Naive thymus-derived CD8-positive, alpha-beta T cell (primary cell): ENCODE measurements at regions not wholly inside any gene's neighbourhood (a gene's known extent, or its start where the extent isn't known, plus 50 kb on each side); places are given as distances from the start of the nearest gene placed in this dataset.
"Not testable (repeated sequence)": the region's sequence is repeated elsewhere in the genome, so short reads cannot be mapped to it uniquely, and the experiment has no call there.

Experiments used
- ATAC-seq, 2 donors: fragments of 150-1000 bp; cut with Tn5 transposase in 1 of 2; sonication (Bioruptor Pico), chemical (Tn5 transposase) in 1 of 2; 1 replicate in 1 of 2; 2 replicates in 1 of 2; pipeline ENCODE4 v1.10.0; 2021; ENCODE audit warnings: mild to moderate bottlenecking in 2 of 2, moderate library complexity in 2 of 2
- POLR2A ChIA-PET: fragments of 350-600 bp; sonication (Branson Sonifier 250); formaldehyde crosslinking; loops from one replicate; lab custom pipeline; 2021; ENCODE audit warnings: antibody characterized with exemption; lab: Charles Lee
- DNase-seq, 10 donors: peaks; one replicate each; pipeline versions ENCODE4 v3.0.0 to v3.0.0-alpha.2; 2020 to 2022
- H3K27ac Mint-ChIP-seq, 10 donors: one replicate each; pipeline ENCODE4 v1.8.0; 2020 to 2022; ENCODE audit warnings: mild to moderate bottlenecking in 10 of 10, mixed read lengths in 10 of 10, moderate library complexity in 4 of 10, inconsistent platforms in 1 of 10
- H3K27me3 Mint-ChIP-seq, 5 donors: one replicate each; pipeline ENCODE4 v1.8.0; 2021 to 2022; ENCODE audit warnings: mixed read lengths in 5 of 5
- H3K36me3 Mint-ChIP-seq, 3 donors: one replicate each; pipeline ENCODE4 v1.8.0; 2020 to 2022; ENCODE audit warnings: mixed read lengths in 3 of 3, mild to moderate bottlenecking in 2 of 3, inconsistent platforms in 1 of 3
- H3K4me1 Mint-ChIP-seq, 4 donors: one replicate each; pipeline ENCODE4 v1.8.0; 2021 to 2022; ENCODE audit warnings: mixed read lengths in 4 of 4
- H3K4me3 Mint-ChIP-seq, 10 donors: one replicate each; pipeline ENCODE4 v1.8.0; 2020 to 2022; ENCODE audit warnings: mild to moderate bottlenecking in 10 of 10, mixed read lengths in 10 of 10, moderate library complexity in 6 of 10, inconsistent platforms in 1 of 10
- H3K9me3 Mint-ChIP-seq, 9 donors: one replicate each; pipeline ENCODE4 v1.8.0; 2020 to 2022; ENCODE audit warnings: mixed read lengths in 9 of 9, mild to moderate bottlenecking in 3 of 9, inconsistent platforms in 1 of 9, moderate library complexity in 1 of 9

- ATAC-seq, result no peak
- H3K4me1 Mint-ChIP-seq, result no peaks in the 10 kb centered on the region
Measured at GRCh38 chr12:114562654-114563053, 121.3 kb downstream of the TBX3 start.

GRCh38 chr12:114555451-114555850 is 128.5 kb downstream of the TBX3 start:
- no peaks in the 10 kb centered on the region for H3K36me3 Mint-ChIP-seq
- peaks cover 0 to 3% (median 0%) of the 10 kb centered on the region in 9 donors for H3K9me3 Mint-ChIP-seq
- DNase-seq (no peak), ATAC-seq (no peak)
- no peak overlapping the region for H3K4me3 Mint-ChIP-seq
- POLR2A ChIA-PET, result no interaction called here
- H3K27me3 Mint-ChIP-seq, result peaks cover 0 to 16% (median 5%) of the 10 kb centered on the region in 5 donors
- H3K4me1 Mint-ChIP-seq, result no peaks in the 10 kb centered on the region
- no peak overlapping the region for H3K27ac Mint-ChIP-seq

More at GRCh38 chr12:114562654-114563053, 121.3 kb downstream of the TBX3 start:
- Mint-ChIP-seq H3K36me3 (no peaks in the 10 kb centered on the region), H3K4me3 (no peak overlapping the region), H3K27me3 (peaks cover 0 to 12% (median 5%) of the 10 kb centered on the region in 5 donors), H3K9me3 (peaks cover 0 to 3% (median 0%) of the 10 kb centered on the region in 9 donors), H3K27ac (no peak overlapping the region)
- POLR2A ChIA-PET, result no interaction called here
- no peak for DNase-seq

GRCh38 chr12:114547636-114548035 is 136.3 kb downstream of the TBX3 start:
- H3K36me3 Mint-ChIP-seq, result no peaks in the 10 kb centered on the region
- H3K27ac Mint-ChIP-seq, result no peak overlapping the region
- H3K4me3 Mint-ChIP-seq, result no peak overlapping the region
- H3K4me1 Mint-ChIP-seq, result no peaks in the 10 kb centered on the region
- POLR2A ChIA-PET, result no interaction called here
- no peaks in the 10 kb centered on the region for H3K9me3 Mint-ChIP-seq
- peaks cover 0 to 5% (median 2%) of the 10 kb centered on the region in 5 donors for H3K27me3 Mint-ChIP-seq
- DNase-seq (no peak), ATAC-seq (no peak)

- Mint-ChIP-seq H3K9me3 (peaks cover 0 to 5% (median 0%) of the 10 kb centered on the region in 9 donors), H3K36me3 (no peaks in the 10 kb centered on the region), H3K4me1 (no peaks in the 10 kb centered on the region), H3K27me3 (peaks cover 0 to 12% (median 7%) of the 10 kb centered on the region in 5 donors), H3K27ac (no peak overlapping the region), H3K4me3 (no peak overlapping the region)
- ATAC-seq (no peak), DNase-seq (no peak)
- POLR2A ChIA-PET, result no interaction called here
Measured at GRCh38 chr12:114530417-114530816, 124.5 kb upstream of the TBX5 start.

GRCh38 chr12:114529966-114530365 is 124.0 kb upstream of the TBX5 start:
- H3K27me3 Mint-ChIP-seq, result peaks cover 0 to 12% (median 7%) of the 10 kb centered on the region in 5 donors
- POLR2A ChIA-PET, result no interaction called here
- H3K27ac Mint-ChIP-seq, result no peak overlapping the region
- H3K9me3 Mint-ChIP-seq, result peaks cover 0 to 5% (median 0%) of the 10 kb centered on the region in 9 donors
- H3K4me1 Mint-ChIP-seq, result no peaks in the 10 kb centered on the region
- DNase-seq, result no peak
- ATAC-seq, result no peak
- no peak overlapping the region for H3K4me3 Mint-ChIP-seq
- H3K36me3 Mint-ChIP-seq, result no peaks in the 10 kb centered on the region

- no peak for ATAC-seq
- POLR2A ChIA-PET, result no interaction called here
Measured at GRCh38 chr12:114528766-114529165, 122.8 kb upstream of the TBX5 start.

GRCh38 chr12:114521160-114521559 is 115.2 kb upstream of the TBX5 start:
- DNase-seq, H3K4me3 Mint-ChIP-seq, H3K27ac Mint-ChIP-seq, H3K4me1 Mint-ChIP-seq, H3K36me3 Mint-ChIP-seq, POLR2A ChIA-PET, ATAC-seq, H3K9me3 Mint-ChIP-seq: not testable (repeated sequence)
- peaks cover 0 to 13% (median 4%) of the 10 kb centered on the region in 5 donors for H3K27me3 Mint-ChIP-seq

More at GRCh38 chr12:114528766-114529165, 122.8 kb upstream of the TBX5 start:
- H3K4me3 Mint-ChIP-seq, result no peak overlapping the region
- H3K27me3 Mint-ChIP-seq, result peaks cover 0 to 12% (median 7%) of the 10 kb centered on the region in 5 donors
- H3K36me3 Mint-ChIP-seq, result no peaks in the 10 kb centered on the region
- no peak overlapping the region for H3K27ac Mint-ChIP-seq
- H3K4me1 Mint-ChIP-seq, result no peaks in the 10 kb centered on the region
- no peak for DNase-seq
- H3K9me3 Mint-ChIP-seq, result peaks cover 0 to 5% (median 2%) of the 10 kb centered on the region in 9 donors

- Mint-ChIP-seq H3K4me3 (no peak overlapping the region), H3K4me1 (peaks cover 0 to 2% (median 0%) of the 10 kb centered on the region in 4 donors), H3K27ac (no peak overlapping the region), H3K9me3 (no peaks in the 10 kb centered on the region), H3K36me3 (no peaks in the 10 kb centered on the region), H3K27me3 (peaks cover 3 to 41% (median 10%) of the 10 kb centered on the region in 5 donors)
- POLR2A ChIA-PET, result no interaction called here
- ATAC-seq (no peak), DNase-seq (no peak)
Measured at GRCh38 chr12:114512351-114512750, 106.4 kb upstream of the TBX5 start.

GRCh38 chr12:114508529-114509129 is 102.7 kb upstream of the TBX5 start:
- DNase-seq, result peak; percentile 23 to 72 (median 52)
- no peak overlapping the region for H3K27ac Mint-ChIP-seq
- H3K4me1 Mint-ChIP-seq, result peaks cover 0 to 2% (median 0%) of the 10 kb centered on the region in 4 donors
- POLR2A ChIA-PET, result no interaction called here
- no peak overlapping the region for H3K4me3 Mint-ChIP-seq
- H3K27me3 Mint-ChIP-seq, result peaks cover 13 to 35% (median 17%) of the 10 kb centered on the region in 5 donors
- ATAC-seq, result peak; percentile 49 to 71
- H3K9me3 Mint-ChIP-seq, result no peaks in the 10 kb centered on the region
- H3K36me3 Mint-ChIP-seq, result no peaks in the 10 kb centered on the region

GRCh38 chr12:114506651-114507050 is 100.7 kb upstream of the TBX5 start:
- Mint-ChIP-seq H3K27me3 (peaks cover 17 to 43% (median 20%) of the 10 kb centered on the region in 5 donors), H3K4me1 (peaks cover 0 to 2% (median 0%) of the 10 kb centered on the region in 4 donors), H3K4me3 (no peak overlapping the region), H3K27ac (no peak overlapping the region), H3K9me3 (no peaks in the 10 kb centered on the region), H3K36me3 (no peaks in the 10 kb centered on the region)
- no peak for DNase-seq
- ATAC-seq, result no peak
- POLR2A ChIA-PET, result no interaction called here

- Mint-ChIP-seq H3K27me3 (peaks cover 17 to 54% (median 32%) of the 10 kb centered on the region in 5 donors), H3K9me3 (no peaks in the 10 kb centered on the region), H3K36me3 (no peaks in the 10 kb centered on the region), H3K27ac (no peak overlapping the region), H3K4me3 (no peak overlapping the region), H3K4me1 (peaks cover 0 to 2% (median 0%) of the 10 kb centered on the region in 4 donors)
- DNase-seq (no peak), ATAC-seq (no peak)
- POLR2A ChIA-PET, result no interaction called here
Measured at GRCh38 chr12:114504311-114504710, 98.4 kb upstream of the TBX5 start.

GRCh38 chr12:114501474-114501807 is 95.5 kb upstream of the TBX5 start:
- no peaks in the 10 kb centered on the region for H3K36me3 Mint-ChIP-seq
- POLR2A ChIA-PET, result no interaction called here
- H3K9me3 Mint-ChIP-seq, result peaks cover 0 to 2% (median 0%) of the 10 kb centered on the region in 9 donors
- DNase-seq (no peak), ATAC-seq (no peak)
- no peak overlapping the region for H3K27ac Mint-ChIP-seq
- H3K27me3 Mint-ChIP-seq, result peaks cover 29 to 78% (median 40%) of the 10 kb centered on the region in 5 donors
- no peaks in the 10 kb centered on the region for H3K4me1 Mint-ChIP-seq
- H3K4me3 Mint-ChIP-seq, result no peak overlapping the region

- DNase-seq (no peak), ATAC-seq (no peak)
- H3K27me3 Mint-ChIP-seq, result peaks cover 26 to 74% (median 36%) of the 10 kb centered on the region in 5 donors
- no peaks in the 10 kb centered on the region for H3K36me3 Mint-ChIP-seq
- no peaks in the 10 kb centered on the region for H3K4me1 Mint-ChIP-seq
- H3K9me3 Mint-ChIP-seq, result peaks cover 0 to 2% (median 0%) of the 10 kb centered on the region in 9 donors
- H3K27ac Mint-ChIP-seq, result no peak overlapping the region
- POLR2A ChIA-PET, result no interaction called here
- no peak overlapping the region for H3K4me3 Mint-ChIP-seq
Measured at GRCh38 chr12:114500775-114501473, 95.0 kb upstream of the TBX5 start.
